DOHH2 (cell line): ENCODE measurements at regions not wholly inside any gene's neighbourhood (a gene's known extent, or its start where the extent isn't known, plus 50 kb on each side); places are given as distances from the start of the nearest gene placed in this dataset.

Experiments used
- H3F3A ChIP-seq: fragments of 200-600 bp; sonication (generic), shearing (Covaris generic); 2 replicates; pipeline ENCODE4 v1.6.0; 2016; ENCODE audit warnings: antibody characterized with exemption, mild to moderate bottlenecking; ENCODE audit not compliant: control insufficient read depth, insufficient read depth
- H3K27ac ChIP-seq: fragments of 200-600 bp; sonication (generic); 2 replicates; pipeline ENCODE4 v1.5.1; 2014; ENCODE audit warnings: low read depth, mild to moderate bottlenecking, low read length, moderate library complexity
- H3K27me3 ChIP-seq: fragments of 200-600 bp; sonication (generic); 2 replicates; pipeline ENCODE4 v1.6.1; 2014; ENCODE audit warnings: mild to moderate bottlenecking, low read length, mixed read lengths; ENCODE audit not compliant: control insufficient read depth
- H3K36me3 ChIP-seq: fragments of 200-600 bp; sonication (generic); 2 replicates; pipeline ENCODE4 v1.6.1; 2014; ENCODE audit warnings: mild to moderate bottlenecking, low read length, moderate library complexity, mixed read lengths; ENCODE audit not compliant: control insufficient read depth
- H3K4me1 ChIP-seq: fragments of 200-600 bp; sonication (generic); 2 replicates; pipeline ENCODE4 v1.6.1; 2014; ENCODE audit warnings: mild to moderate bottlenecking, low read length, mixed read lengths; ENCODE audit not compliant: control insufficient read depth
- H3K4me2 ChIP-seq: fragments of 200-600 bp; sonication (generic); 2 replicates; pipeline ENCODE4 v1.6.0; 2014; ENCODE audit warnings: mild to moderate bottlenecking, low read length, moderate library complexity
- H3K4me3 ChIP-seq: fragments of 200-600 bp; sonication (generic); 2 replicates; pipeline ENCODE4 v1.5.1; 2014; ENCODE audit warnings: mild to moderate bottlenecking, low read length, mixed read lengths
- H3K79me2 ChIP-seq: fragments of 200-600 bp; sonication (generic); 2 replicates; pipeline ENCODE4 v1.6.1; 2014; ENCODE audit warnings: mild to moderate bottlenecking, low read length, mixed read lengths; ENCODE audit not compliant: control insufficient read depth
- H3K9me2 ChIP-seq: fragments of 200-600 bp; sonication (generic); replicated peaks from 2 replicates; pipeline ENCODE4 v1.6.1; 2014; ENCODE audit warnings: mild to moderate bottlenecking, low read length, mixed read lengths; ENCODE audit not compliant: control insufficient read depth
- H3K9me3 ChIP-seq: fragments of 200-600 bp; sonication (generic); 2 replicates; pipeline ENCODE4 v1.6.1; 2014; ENCODE audit warnings: antibody characterized with exemption, low read length, mixed read lengths; ENCODE audit not compliant: control insufficient read depth, insufficient read depth
- H4K20me1 ChIP-seq: fragments of 200-600 bp; sonication (generic); 2 replicates; pipeline ENCODE4 v1.6.0; 2014; ENCODE audit warnings: low read depth, mild to moderate bottlenecking, antibody characterized with exemption, low read length, moderate library complexity; ENCODE audit not compliant: control insufficient read depth, insufficient read depth
- CTCF ChIP-seq: fragments of 200-600 bp; sonication (generic); IDR thresholded peaks from one replicate; pipeline ENCODE4 v1.5.1; 2014; ENCODE audit warnings: antibody characterized with exemption, mild to moderate bottlenecking, low read depth, low read length; ENCODE audit not compliant: poor library complexity, severe bottlenecking
- EZH2phosphoT487 ChIP-seq: fragments of 200-600 bp; sonication (generic); IDR thresholded peaks from 2 replicates; pipeline ENCODE4 v1.6.1; 2017; ENCODE audit warnings: borderline replicate concordance, mild to moderate bottlenecking, antibody characterized with exemption, low read length, moderate library complexity, mixed read lengths

GRCh38 chr11:92829671-92830070 lies 139.8 kb upstream of the MTNR1B start:
- Histone ChIP-seq H3K4me2 (no peak overlapping the region), H4K20me1 (no peaks in the 10 kb centered on the region), H3K27ac (no peak overlapping the region), H3K9me2 (no peaks in the 10 kb centered on the region), H3K36me3 (no peaks in the 10 kb centered on the region), H3K4me1 (no peaks in the 10 kb centered on the region), H3K27me3 (no peaks in the 10 kb centered on the region), H3K4me3 (no peak overlapping the region), H3K9me3 (no peaks in the 10 kb centered on the region), H3F3A (no peaks in the 10 kb centered on the region), H3K79me2 (no peaks in the 10 kb centered on the region)
- no peak for TF ChIP-seq EZH2phosphoT487
- TF ChIP-seq CTCF: no peak

- H3K4me2 ChIP-seq: no peak overlapping the region
- no peaks in the 10 kb centered on the region for H4K20me1 ChIP-seq
- H3K4me3 ChIP-seq: no peak overlapping the region
- H3K27ac ChIP-seq: no peak overlapping the region
- H3K27me3 ChIP-seq: no peaks in the 10 kb centered on the region
- H3K36me3 ChIP-seq: no peaks in the 10 kb centered on the region
- H3F3A ChIP-seq: no peaks in the 10 kb centered on the region
- no peaks in the 10 kb centered on the region for H3K4me1 ChIP-seq
- no peaks in the 10 kb centered on the region for H3K9me2 ChIP-seq
- H3K79me2 ChIP-seq: no peaks in the 10 kb centered on the region
- no peaks in the 10 kb centered on the region for H3K9me3 ChIP-seq
- TF ChIP-seq CTCF (no peak), EZH2phosphoT487 (no peak)
These were observed 138.9 kb upstream of the MTNR1B start for GRCh38 chr11:92830377-92831155.

- TF ChIP-seq EZH2phosphoT487: no peak
- Histone ChIP-seq H3K27me3 (no peaks in the 10 kb centered on the region), H3K27ac (no peak overlapping the region), H3K4me1 (no peaks in the 10 kb centered on the region), H3K4me2 (no peak overlapping the region), H4K20me1 (no peaks in the 10 kb centered on the region), H3F3A (no peaks in the 10 kb centered on the region), H3K4me3 (no peak overlapping the region), H3K9me3 (no peaks in the 10 kb centered on the region), H3K9me2 (no peaks in the 10 kb centered on the region), H3K79me2 (no peaks in the 10 kb centered on the region), H3K36me3 (no peaks in the 10 kb centered on the region)
These were observed 135.0 kb upstream of the MTNR1B start for GRCh38 chr11:92834296-92835020.

GRCh38 chr11:92837595-92837994 lies 131.9 kb upstream of the MTNR1B start:
- Histone ChIP-seq H3K36me3 (no peaks in the 10 kb centered on the region), H3F3A (no peaks in the 10 kb centered on the region), H4K20me1 (no peaks in the 10 kb centered on the region), H3K4me1 (no peaks in the 10 kb centered on the region), H3K27ac (no peak overlapping the region), H3K9me3 (no peaks in the 10 kb centered on the region), H3K4me2 (no peak overlapping the region), H3K9me2 (no peaks in the 10 kb centered on the region), H3K4me3 (no peak overlapping the region), H3K27me3 (no peaks in the 10 kb centered on the region), H3K79me2 (no peaks in the 10 kb centered on the region)
- TF ChIP-seq EZH2phosphoT487: no peak
- TF ChIP-seq CTCF: no peak
